Small intestine (tissue), 7 donors: ENCODE measurements at regions not wholly inside any gene's neighbourhood (a gene's known extent, or its start where the extent isn't known, plus 50 kb on each side); places are given as distances from the start of the nearest gene placed in this dataset.

Experiments used
- DNase-seq, 2 donors: peaks; one replicate each; pipeline versions ENCODE4 v3.0.0 to v3.0.0-alpha.2; 2013
- FAIRE-seq: peaks from 2 replicates; lab custom pipeline; 2012; peaks lifted over from hg19 to GRCh38; lab: Jason Lieb, UNC
- H3K27ac ChIP-seq, 3 donors: one replicate each; pipeline ENCODE4 v1.5.1; 2013; ENCODE audit warnings: low read length in 2 of 3, mild to moderate bottlenecking in 2 of 3, control low read depth in 1 of 3, inconsistent platforms in 1 of 3, low read depth in 1 of 3, moderate library complexity in 1 of 3
- H3K27me3 ChIP-seq, 3 donors: one replicate each; pipeline ENCODE4 v1.6.1; 2013; ENCODE audit warnings: low read length in 3 of 3, inconsistent platforms in 1 of 3; ENCODE audit not compliant: control insufficient read depth in 3 of 3, insufficient read depth in 3 of 3
- H3K36me3 ChIP-seq, 3 donors: one replicate each; pipeline ENCODE4 v1.6.1; 2013; ENCODE audit warnings: low read length in 3 of 3, inconsistent platforms in 1 of 3, low read depth in 1 of 3, mild to moderate bottlenecking in 1 of 3, moderate library complexity in 1 of 3; ENCODE audit not compliant: control insufficient read depth in 3 of 3, insufficient read depth in 2 of 3
- H3K4me1 ChIP-seq, 3 donors: one replicate each; pipeline ENCODE4 v1.6.1; 2013; ENCODE audit warnings: low read length in 2 of 3, inconsistent platforms in 1 of 3, low read depth in 1 of 3, mild to moderate bottlenecking in 1 of 3, moderate library complexity in 1 of 3; ENCODE audit not compliant: control insufficient read depth in 3 of 3, insufficient read depth in 2 of 3
- H3K4me3 ChIP-seq, 3 donors: one replicate each; pipeline ENCODE4 v1.5.1; 2013; ENCODE audit warnings: low read length in 3 of 3, control low read depth in 1 of 3, inconsistent platforms in 1 of 3, low read depth in 1 of 3, mild to moderate bottlenecking in 1 of 3, moderate library complexity in 1 of 3
- H3K9me3 ChIP-seq, 2 donors: one replicate each; pipeline ENCODE4 v1.6.1; 2013; ENCODE audit warnings: low read depth in 1 of 2, low read length in 1 of 2; ENCODE audit not compliant: control insufficient read depth in 2 of 2, insufficient read depth in 1 of 2
- WGBS, 3 donors: extraction: QIAGEN DNeasy Blood & Tissue Kit; methylation state at CpG; one replicate each; pipeline ENCODE4 v1.1.7; 2013; 5-methylcytosine and 5-hydroxymethylcytosine counted together
- donor health status: healthy with polysubstance abuse.
- donor health status: control.
- donor health status: control.
- donor health status: Bipolar disorder and iron deficiency.
- donor health status: healthy.

DNA sequence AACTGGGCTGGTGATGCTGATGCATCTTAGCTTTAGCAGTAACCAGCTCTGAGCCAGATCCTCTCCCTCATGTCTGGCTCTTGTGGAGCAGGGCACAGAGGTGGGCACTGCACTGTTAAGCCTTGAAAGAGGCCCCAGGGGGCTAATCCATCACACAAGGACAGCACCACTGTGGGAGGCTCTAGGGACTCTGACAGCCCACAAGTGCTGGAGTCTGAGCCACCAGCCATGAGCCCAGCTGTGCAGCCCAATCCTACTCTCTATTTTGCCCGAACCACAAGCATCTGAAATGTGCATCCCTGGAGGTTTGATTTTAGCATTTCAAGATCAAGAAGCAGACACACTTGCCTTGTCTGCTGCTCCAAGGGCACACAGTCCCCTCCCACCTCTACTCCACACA, 407.1 kb upstream of the TRPC7 start:
- DNase-seq: no peak
- WGBS, 3 donors: 35 to 83% (median 65%) methylated on average over 1 of the region's 1 CpG
- H3K36me3 ChIP-seq: no peaks in the 10 kb centered on the region
- FAIRE-seq: no peak
- no peaks in the 10 kb centered on the region for H3K27me3 ChIP-seq
- no peak overlapping the region for H3K27ac ChIP-seq
- no peaks in the 10 kb centered on the region for H3K9me3 ChIP-seq
- no peak overlapping the region for H3K4me3 ChIP-seq
- H3K4me1 ChIP-seq: no peaks in the 10 kb centered on the region

DNA sequence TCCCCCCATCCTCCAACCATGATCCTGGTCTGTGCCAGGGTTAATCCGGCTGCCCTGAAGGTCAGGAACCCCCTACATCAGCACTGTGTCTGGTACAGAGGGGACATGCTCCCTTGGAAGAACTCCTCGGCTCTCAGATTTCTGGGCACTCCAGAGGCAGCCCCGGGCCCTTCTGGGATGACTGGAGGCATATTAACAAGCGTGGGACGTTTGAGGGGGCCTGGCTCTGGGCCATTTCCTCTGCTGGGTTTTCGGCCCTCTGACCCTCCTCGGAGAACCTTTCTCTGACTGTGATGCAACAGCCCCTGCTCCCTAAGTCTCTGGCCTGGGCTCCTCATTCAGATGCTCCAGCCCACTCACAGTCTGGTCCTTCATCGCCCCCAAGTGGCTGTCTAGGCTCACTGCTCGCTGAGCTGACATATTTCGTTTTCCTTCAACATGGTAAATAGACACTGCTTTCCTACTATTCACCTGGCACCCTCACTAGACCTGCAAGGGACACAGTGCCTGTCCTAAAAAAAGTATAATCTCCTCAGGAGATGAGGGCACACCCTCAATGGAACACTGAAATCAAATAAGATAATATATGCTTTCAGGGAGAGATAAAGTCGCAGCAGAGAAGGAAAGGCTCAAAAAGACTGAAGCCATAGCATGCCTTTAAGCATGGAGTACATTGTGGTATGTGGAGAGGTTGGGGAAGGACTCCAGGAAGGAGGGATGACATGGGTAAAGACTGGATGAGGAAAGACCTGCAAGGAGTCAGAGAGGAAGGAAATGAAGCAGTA, 404.7 kb upstream of the TRPC7 start:
- FAIRE-seq: no peak

DNA sequence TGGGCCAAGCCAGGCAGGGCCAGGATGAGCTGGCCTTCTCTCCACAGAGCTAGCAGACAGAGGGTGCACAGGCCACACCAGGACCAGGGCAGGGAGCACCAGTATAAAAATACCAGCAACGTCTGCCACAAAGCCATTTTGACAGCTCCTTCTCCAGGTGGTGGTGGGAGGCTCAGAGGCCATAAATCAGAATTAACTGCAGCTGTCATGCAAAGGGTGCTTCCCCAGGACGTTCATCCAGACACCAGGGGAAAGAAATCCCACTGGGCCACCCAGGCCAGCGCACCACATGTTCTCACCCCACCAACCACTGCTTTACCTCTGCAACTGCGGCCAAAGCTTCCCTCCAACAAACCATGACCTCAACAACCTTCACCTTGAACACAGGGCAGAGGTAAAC, 403.7 kb upstream of the TRPC7 start:
- H3K4me3 ChIP-seq: no peak overlapping the region
- no peaks in the 10 kb centered on the region for H3K36me3 ChIP-seq
- WGBS, 3 donors: 46 to 60% (median 58%) methylated on average over 4 of the region's 4 CpGs
- no peak for DNase-seq
- no peaks in the 10 kb centered on the region for H3K27me3 ChIP-seq
- no peak for FAIRE-seq
- H3K9me3 ChIP-seq: no peaks in the 10 kb centered on the region
- no peak overlapping the region for H3K27ac ChIP-seq
- no peaks in the 10 kb centered on the region for H3K4me1 ChIP-seq

More for the DNA sequence above, 404.7 kb upstream of the TRPC7 start:
- WGBS, 3 donors: 36 to 45% (median 39%) methylated on average over 11 of the region's 11 CpGs
- H3K9me3 ChIP-seq: no peaks in the 10 kb centered on the region
- no peaks in the 10 kb centered on the region for H3K27me3 ChIP-seq
- H3K4me1 ChIP-seq: no peaks in the 10 kb centered on the region
- DNase-seq: peak; percentile 40 to 54
- H3K4me3 ChIP-seq: no peak overlapping the region
- H3K36me3 ChIP-seq: no peaks in the 10 kb centered on the region
- H3K27ac ChIP-seq: no peak overlapping the region

DNA sequence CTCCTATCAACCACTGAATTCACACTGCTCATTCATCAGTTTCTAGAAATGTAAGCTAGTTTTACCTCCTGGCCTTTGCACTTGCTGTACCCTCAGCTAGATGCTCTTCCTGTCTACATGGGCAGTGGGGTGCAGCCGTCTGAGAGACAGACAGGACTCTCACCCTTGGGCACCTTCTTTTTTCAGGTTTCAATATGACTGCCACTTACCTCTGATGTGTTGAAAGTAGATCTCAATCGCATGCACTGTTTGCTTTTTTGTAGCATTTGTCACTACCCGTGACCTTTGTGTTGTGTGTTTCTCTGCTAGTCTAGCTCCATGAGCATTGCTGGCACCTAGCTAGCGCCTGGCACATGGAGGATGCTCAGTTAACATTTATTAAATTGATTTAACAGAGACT, 403.1 kb upstream of the TRPC7 start:
- FAIRE-seq (no peak), DNase-seq (no peak)
- Histone ChIP-seq H3K4me3 (no peak overlapping the region), H3K27ac (no peak overlapping the region), H3K9me3 (no peaks in the 10 kb centered on the region), H3K27me3 (no peaks in the 10 kb centered on the region), H3K36me3 (no peaks in the 10 kb centered on the region), H3K4me1 (no peaks in the 10 kb centered on the region)
- WGBS, 3 donors: 49 to 59% (median 50%) methylated on average over 4 of the region's 4 CpGs

DNA sequence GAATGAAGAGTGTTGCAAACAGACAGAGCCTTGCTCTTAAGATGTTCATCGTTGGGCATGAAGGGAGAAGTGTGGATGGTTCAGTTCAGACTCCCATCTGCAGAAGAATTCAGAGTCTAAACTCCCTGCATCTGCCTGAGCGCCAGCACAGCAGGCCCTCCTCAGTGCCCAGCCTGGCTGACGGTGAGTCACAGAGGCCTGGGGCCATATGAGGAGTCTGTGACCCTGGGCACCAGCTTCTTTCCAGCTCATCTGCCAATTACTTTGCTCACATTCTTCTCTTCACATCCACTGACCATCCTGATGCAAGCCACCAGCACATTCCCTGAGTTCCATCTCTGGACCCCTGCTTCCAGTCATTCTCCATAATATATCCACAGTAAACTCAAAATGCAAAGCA, 401.1 kb upstream of the TRPC7 start:
- Histone ChIP-seq H3K4me1 (no peaks in the 10 kb centered on the region), H3K27ac (no peak overlapping the region), H3K4me3 (no peak overlapping the region), H3K27me3 (peaks cover 0 to 2% (median under 1%) of the 10 kb centered on the region in 3 donors), H3K36me3 (no peaks in the 10 kb centered on the region), H3K9me3 (no peaks in the 10 kb centered on the region)
- DNase-seq: no peak
- WGBS, 3 donors: 70 to 82% (median 80%) methylated on average over 3 of the region's 3 CpGs
- FAIRE-seq: no peak

DNA sequence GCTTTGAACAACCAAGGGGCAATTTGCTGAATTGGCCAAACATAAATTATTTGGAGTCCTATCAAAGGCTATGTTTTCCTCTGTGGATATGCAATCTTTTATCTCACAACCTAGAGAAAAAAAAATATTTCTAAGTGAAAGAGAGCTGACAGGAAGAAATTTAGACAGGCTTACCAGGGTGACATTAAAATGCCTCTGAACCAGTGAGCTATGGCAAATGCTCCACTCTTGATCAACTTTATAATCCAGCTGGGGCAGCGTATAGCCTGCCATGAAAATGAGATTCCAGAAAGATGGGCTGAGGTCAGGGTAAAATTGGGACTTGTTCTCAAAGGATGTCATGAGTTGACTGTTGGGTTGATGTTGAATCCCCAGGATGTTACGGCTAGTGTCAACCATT, 399.3 kb upstream of the TRPC7 start:
- no peaks in the 10 kb centered on the region for H3K36me3 ChIP-seq
- 57 to 87% (median 73%) methylated on average over 2 of the region's 2 CpGs for WGBS, 3 donors
- H3K4me1 ChIP-seq: no peaks in the 10 kb centered on the region
- FAIRE-seq: no peak
- no peak overlapping the region for H3K4me3 ChIP-seq
- H3K9me3 ChIP-seq: no peaks in the 10 kb centered on the region
- DNase-seq: no peak
- H3K27me3 ChIP-seq: peaks cover 0 to 2% (median 2%) of the 10 kb centered on the region in 3 donors
- no peak overlapping the region for H3K27ac ChIP-seq

DNA sequence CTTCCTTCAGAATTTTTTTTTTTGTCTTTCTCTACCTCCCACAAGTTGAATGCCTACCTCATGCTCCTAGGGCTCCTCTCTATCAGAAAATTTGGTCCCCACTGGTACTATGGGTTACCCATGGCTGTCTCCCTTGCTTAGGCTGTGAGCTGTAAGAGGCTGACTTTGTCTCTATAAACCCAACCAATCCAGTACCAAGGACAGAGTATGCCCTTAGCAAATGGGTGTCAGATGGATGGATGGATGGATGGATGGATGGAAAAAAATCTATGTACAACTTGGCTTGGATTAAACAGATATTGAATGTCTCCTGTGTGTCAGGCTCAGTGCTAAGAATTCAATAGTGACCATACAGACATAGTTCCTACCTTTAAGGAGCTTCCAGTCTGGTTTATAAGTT, 398.2 kb upstream of the TRPC7 start:
- no peak for FAIRE-seq
- no peaks in the 10 kb centered on the region for H3K4me1 ChIP-seq

DNA sequence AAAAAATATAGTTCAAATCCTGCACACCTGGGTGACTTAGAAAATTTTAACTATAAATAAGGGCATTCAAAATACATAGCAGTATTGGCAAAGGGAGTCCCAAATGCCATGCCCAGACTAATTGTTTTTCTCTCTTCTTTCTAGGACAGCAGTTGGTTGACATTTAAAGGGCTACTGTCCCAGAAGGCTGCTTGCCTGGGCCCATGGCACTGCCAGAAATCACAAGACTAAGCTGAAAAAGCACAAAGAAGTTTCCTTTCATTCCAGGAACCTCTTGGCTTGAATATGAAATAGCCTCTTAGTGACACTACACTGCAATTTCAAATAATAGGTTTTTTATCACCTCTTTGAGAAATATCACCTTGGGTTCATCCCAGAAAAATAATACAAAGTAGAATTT, 388.9 kb upstream of the TRPC7 start:
- Histone ChIP-seq H3K9me3 (no peaks in the 10 kb centered on the region), H3K36me3 (no peaks in the 10 kb centered on the region), H3K4me3 (no peak overlapping the region), H3K4me1 (no peaks in the 10 kb centered on the region), H3K27ac (no peak overlapping the region), H3K27me3 (peaks cover 0 to 2% (median 0%) of the 10 kb centered on the region in 3 donors)
- FAIRE-seq: no peak
- DNase-seq: no peak

More for the DNA sequence above, 398.2 kb upstream of the TRPC7 start:
- H3K9me3 ChIP-seq: no peaks in the 10 kb centered on the region
- DNase-seq: no peak
- H3K27me3 ChIP-seq: peaks cover 0 to 2% (median 2%) of the 10 kb centered on the region in 3 donors
- H3K4me3 ChIP-seq: no peak overlapping the region
- no peaks in the 10 kb centered on the region for H3K36me3 ChIP-seq
- H3K27ac ChIP-seq: no peak overlapping the region
